ENCODE measurements at regions not wholly inside any gene's neighbourhood (a gene's known extent, or its start where the extent isn't known, plus 50 kb on each side); places are given as distances from the start of the nearest gene placed in this dataset.
A peak's percentile ranks its signal among the peaks of the same experiment; 100 is the strongest.

DNA sequence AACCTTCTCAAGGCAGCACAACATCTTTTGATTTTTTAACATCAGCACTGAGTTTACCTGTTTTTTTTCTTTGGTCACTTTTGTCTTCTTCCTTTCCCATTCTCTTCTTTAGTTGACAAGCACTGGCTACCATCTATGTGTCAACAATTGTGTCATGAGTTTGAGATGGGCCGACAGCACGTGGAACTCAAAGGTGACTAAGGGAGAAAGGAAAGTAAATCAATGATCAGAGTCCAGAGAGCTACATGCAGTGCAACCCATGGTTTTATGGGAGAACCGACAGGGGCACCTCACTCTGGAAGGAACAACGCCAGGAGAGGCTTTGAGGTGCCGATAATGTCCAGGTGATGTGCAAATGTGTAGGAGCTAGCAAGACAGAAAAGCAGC lies 755.5 kb downstream of the RNF144A start:
- TF ChIP-seq POLR2A (IDR thresholded peaks at IDR 0.05), result no peak
- no peak for TF ChIP-seq CTCF (IDR thresholded peaks at IDR 0.05)
- H3K27ac ChIP-seq, result no peak overlapping the region
- H3K9me3 ChIP-seq (replicated peaks in 1 of 3), result no peaks in the 10 kb centered on the region
- H3K27me3 ChIP-seq, result no peaks in the 10 kb centered on the region
- no peaks in the 10 kb centered on the region for H3K36me3 ChIP-seq (replicated peaks in 1 of 2)
- 95 to 98% (median 96%) methylated on average over 5 of the region's 5 CpGs for WGBS, 4 donors
- no peak for DNase-seq
- peaks cover 0 to 9% of the 10 kb centered on the region in 2 donors for H3K4me1 ChIP-seq (replicated peaks in 1 of 2)
- H3K4me3 ChIP-seq, result no peak overlapping the region
- intact Hi-C loops (cut with DNase I), result no loop called here

DNA sequence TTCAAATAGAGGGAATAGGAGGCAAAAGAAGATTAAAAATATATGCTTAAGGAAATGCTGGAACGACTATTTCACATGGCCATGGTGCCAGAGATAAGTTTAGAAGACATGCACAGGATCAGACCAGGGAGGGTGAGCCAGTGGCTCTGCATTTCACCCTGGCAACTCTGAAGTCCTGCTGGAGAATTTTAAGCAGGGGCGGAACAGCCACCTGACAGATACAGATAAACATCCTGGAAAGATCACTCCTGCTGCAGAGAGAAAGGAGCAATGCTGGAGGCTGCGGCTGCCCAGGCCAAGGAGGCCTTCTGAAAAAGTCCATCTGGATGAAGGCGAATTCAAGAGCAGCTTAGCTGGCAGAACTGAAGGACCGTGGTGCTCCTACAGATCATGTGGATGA lies 755.9 kb downstream of the RNF144A start:
- TF ChIP-seq CTCF (IDR thresholded peaks at IDR 0.05) (no peak), POLR2A (IDR thresholded peaks at IDR 0.05) (no peak)
- H3K27me3 ChIP-seq, result no peaks in the 10 kb centered on the region
- intact Hi-C loops (cut with DNase I), result no loop called here
- H3K4me1 ChIP-seq (replicated peaks in 1 of 2), result peaks cover 0 to 9% of the 10 kb centered on the region in 2 donors
- no peak for DNase-seq
- no peak overlapping the region for H3K27ac ChIP-seq
- no peaks in the 10 kb centered on the region for H3K9me3 ChIP-seq (replicated peaks in 1 of 3)
- 76 to 96% (median 88%) methylated on average over 2 to 5 of the region's 5 CpGs for WGBS, 4 donors
- H3K36me3 ChIP-seq (replicated peaks in 1 of 2), result no peaks in the 10 kb centered on the region
- no peak overlapping the region for H3K4me3 ChIP-seq

DNA sequence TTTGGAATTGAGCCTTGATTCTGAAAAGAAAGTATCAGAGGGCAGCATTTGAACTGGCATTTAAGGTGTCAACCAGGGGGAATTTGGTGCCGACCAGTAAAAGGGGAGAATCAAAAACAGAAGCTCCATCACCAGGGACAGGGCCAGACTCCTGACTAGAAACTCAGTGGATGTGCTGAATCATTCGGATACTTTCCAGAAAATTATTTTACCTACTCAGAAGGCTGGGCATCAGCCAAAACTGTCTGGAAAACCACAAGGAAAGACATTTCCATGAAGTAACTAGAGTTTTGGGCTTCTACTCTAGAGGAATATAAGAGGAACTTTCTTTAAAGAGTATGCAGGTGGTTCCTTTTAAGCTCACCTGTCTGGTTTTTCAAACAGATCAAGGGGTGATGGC lies 756.6 kb downstream of the RNF144A start:
- H3K27me3 ChIP-seq, result no peaks in the 10 kb centered on the region
- WGBS, 4 donors, result 49 to 63% (median 55%) methylated on average over 2 of the region's 2 CpGs
- H3K4me3 ChIP-seq, result no peak overlapping the region
- intact Hi-C loops (cut with DNase I), result no loop called here
- TF ChIP-seq CTCF (IDR thresholded peaks at IDR 0.05) (no peak), POLR2A (IDR thresholded peaks at IDR 0.05) (no peak)
- no peaks in the 10 kb centered on the region for H3K36me3 ChIP-seq (replicated peaks in 1 of 2)
- no peaks in the 10 kb centered on the region for H3K9me3 ChIP-seq (replicated peaks in 1 of 3)
- H3K4me1 ChIP-seq (replicated peaks in 1 of 2), result peaks cover 0 to 9% of the 10 kb centered on the region in 2 donors
- H3K27ac ChIP-seq, result no peak overlapping the region
- DNase-seq, result peak in 2 of 7 donors; percentile 22 to 39

DNA sequence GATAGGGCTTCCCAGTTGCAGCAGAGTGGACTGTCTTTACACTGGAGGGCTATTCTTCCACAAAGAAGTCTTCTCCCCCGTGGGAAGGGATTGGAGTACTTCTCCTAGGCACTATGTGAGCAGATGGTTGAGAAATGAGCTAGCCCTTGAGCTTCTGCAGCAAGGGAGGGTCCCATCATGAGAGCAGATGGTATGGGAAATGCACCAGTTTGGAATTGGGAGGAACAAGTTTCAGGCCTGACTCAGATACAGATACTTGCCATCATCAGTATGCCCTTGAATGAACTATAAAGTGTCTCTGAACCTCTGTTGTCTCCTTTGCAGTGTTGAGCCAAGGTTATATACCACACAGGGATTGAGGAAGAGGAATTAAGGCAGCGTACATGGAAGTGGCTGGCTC lies 757.4 kb downstream of the RNF144A start:
- WGBS, 4 donors, result 81 to 96% (median 92%) methylated on average over 2 of the region's 2 CpGs
- Histone ChIP-seq H3K36me3 (replicated peaks in 1 of 2) (no peaks in the 10 kb centered on the region), H3K27me3 (no peaks in the 10 kb centered on the region), H3K9me3 (replicated peaks in 1 of 3) (no peaks in the 10 kb centered on the region), H3K4me3 (no peak overlapping the region), H3K4me1 (replicated peaks in 1 of 2) (peaks cover 0 to 5% of the 10 kb centered on the region in 2 donors), H3K27ac (no peak overlapping the region)
- intact Hi-C loops (cut with DNase I), result no loop called here
- TF ChIP-seq CTCF (IDR thresholded peaks at IDR 0.05) (no peak), POLR2A (IDR thresholded peaks at IDR 0.05) (no peak)
- no peak for DNase-seq

All from adrenal gland (tissue), 9 donors.